SU-DHL-6 (cell line): ENCODE measurements at regions not wholly inside any gene's neighbourhood (a gene's known extent, or its start where the extent isn't known, plus 50 kb on each side); places are given as distances from the start of the nearest gene placed in this dataset.

Experiments
- H2AFZ ChIP-seq: fragments of 200-600 bp; sonication (generic); 2 replicates; pipeline ENCODE4 v1.6.1; 2014; ENCODE audit warnings: low read depth, mild to moderate bottlenecking, moderate library complexity, mixed read lengths, antibody characterized with exemption, low read length; ENCODE audit not compliant: severe bottlenecking
- H3F3A ChIP-seq: fragments of 200-600 bp; shearing (Covaris generic); 2 replicates; pipeline ENCODE4 v1.6.0; 2016; ENCODE audit warnings: antibody characterized with exemption, mild to moderate bottlenecking; ENCODE audit not compliant: insufficient read depth
- H3K27ac ChIP-seq: fragments of 200-600 bp; sonication (generic); 2 replicates; pipeline ENCODE4 v1.5.1; 2016; ENCODE audit warnings: low read depth, mild to moderate bottlenecking, low read length, moderate library complexity, mixed read lengths
- H3K27me3 ChIP-seq: fragments of 200-600 bp; sonication (generic), shearing (Covaris generic); 2 replicates; pipeline ENCODE4 v1.6.0; 2014; ENCODE audit warnings: mild to moderate bottlenecking, low read length
- H3K36me3 ChIP-seq: fragments of 200-600 bp; sonication (generic); 2 replicates; pipeline ENCODE4 v1.6.1; 2014; ENCODE audit warnings: mild to moderate bottlenecking, low read length, mixed read lengths
- H3K4me2 ChIP-seq: fragments of 300-600, 200-600 bp; shearing (Covaris generic), sonication (generic); 2 replicates; pipeline ENCODE4 v1.6.0; 2014; ENCODE audit warnings: low read length, low read depth, mild to moderate bottlenecking; ENCODE audit not compliant: poor library complexity, severe bottlenecking
- H3K4me3 ChIP-seq: fragments of 200-600 bp; sonication (generic); 2 replicates; pipeline ENCODE4 v1.5.1; 2014; ENCODE audit warnings: antibody characterized with exemption, low read length, mild to moderate bottlenecking, mixed read lengths; ENCODE audit not compliant: insufficient read depth, poor library complexity, severe bottlenecking
- H3K79me2 ChIP-seq: fragments of 200-600 bp; sonication (generic); 2 replicates; pipeline ENCODE4 v1.6.1; 2014; ENCODE audit warnings: mild to moderate bottlenecking, low read length, moderate library complexity; ENCODE audit not compliant: insufficient read depth
- H3K9ac ChIP-seq: fragments of 200-600 bp; sonication (generic); 2 replicates; pipeline ENCODE4 v1.7.0; 2014; ENCODE audit warnings: mild to moderate bottlenecking, low read length
- H3K9me2 ChIP-seq: fragments of 200-600 bp; sonication (generic); replicated peaks from 2 replicates; pipeline ENCODE4 v1.6.1; 2014; ENCODE audit warnings: low read length; ENCODE audit not compliant: insufficient read depth
- H3K9me3 ChIP-seq: fragments of 200-600 bp; sonication (generic); 2 replicates; pipeline ENCODE4 v1.6.1; 2014; ENCODE audit warnings: low read length, mixed read lengths; ENCODE audit not compliant: insufficient read depth
- H4K20me1 ChIP-seq: fragments of 200-600 bp; sonication (generic); 2 replicates; pipeline ENCODE4 v1.6.1; 2014; ENCODE audit warnings: low read depth, mild to moderate bottlenecking, antibody characterized with exemption, low read length, moderate library complexity, mixed read lengths
- CTCF ChIP-seq: fragments of 200-600 bp; sonication (generic); IDR thresholded peaks from one replicate; pipeline ENCODE4 v1.5.1; 2017; ENCODE audit warnings: antibody characterized with exemption, mild to moderate bottlenecking, low read length, moderate library complexity; ENCODE audit not compliant: insufficient read depth, poor library complexity, severe bottlenecking
- EZH2phosphoT487 ChIP-seq: fragments of 200-600 bp; sonication (generic), shearing (Covaris generic); conservative IDR thresholded peaks from 2 replicates; pipeline ENCODE4 v1.6.1; 2018; ENCODE audit warnings: mild to moderate bottlenecking, antibody characterized with exemption, low read length, moderate library complexity, mixed read lengths

- Histone ChIP-seq H4K20me1 (no peaks in the 10 kb centered on the region), H3K9ac (no peak overlapping the region), H3F3A (no peaks in the 10 kb centered on the region), H3K27ac (no peak overlapping the region), H3K27me3 (no peaks in the 10 kb centered on the region), H3K9me2 (no peaks in the 10 kb centered on the region), H3K4me3 (no peak overlapping the region), H3K36me3 (no peaks in the 10 kb centered on the region), H2AFZ (no peak overlapping the region), H3K9me3 (no peaks in the 10 kb centered on the region), H3K79me2 (no peaks in the 10 kb centered on the region), H3K4me2 (no peak overlapping the region)
- no peak for TF ChIP-seq CTCF
- TF ChIP-seq EZH2phosphoT487, result no peak
These were observed 112.2 kb downstream of the SKIDA1 start for GRCh38 chr10:21413268-21413667.

- Histone ChIP-seq H3K4me3 (no peak overlapping the region), H3K79me2 (no peaks in the 10 kb centered on the region), H3K9me3 (no peaks in the 10 kb centered on the region), H3K36me3 (no peaks in the 10 kb centered on the region), H2AFZ (no peak overlapping the region), H4K20me1 (no peaks in the 10 kb centered on the region), H3K27ac (no peak overlapping the region), H3K4me2 (no peak overlapping the region), H3K27me3 (no peaks in the 10 kb centered on the region), H3F3A (no peaks in the 10 kb centered on the region), H3K9ac (no peak overlapping the region), H3K9me2 (no peaks in the 10 kb centered on the region)
- no peak for TF ChIP-seq CTCF
- no peak for TF ChIP-seq EZH2phosphoT487
These were observed 118.8 kb downstream of the SKIDA1 start for GRCh38 chr10:21406595-21407193.

GRCh38 chr10:21405981-21406380, 119.5 kb downstream of the SKIDA1 start:
- H3K4me2 ChIP-seq, result no peak overlapping the region
- no peaks in the 10 kb centered on the region for H3K9me2 ChIP-seq
- no peaks in the 10 kb centered on the region for H3F3A ChIP-seq
- H3K9me3 ChIP-seq, result no peaks in the 10 kb centered on the region
- H3K36me3 ChIP-seq, result no peaks in the 10 kb centered on the region
- H3K9ac ChIP-seq, result no peak overlapping the region
- no peak overlapping the region for H3K27ac ChIP-seq
- TF ChIP-seq EZH2phosphoT487, result no peak
- no peak for TF ChIP-seq CTCF
- no peaks in the 10 kb centered on the region for H3K27me3 ChIP-seq
- H2AFZ ChIP-seq, result no peak overlapping the region
- no peaks in the 10 kb centered on the region for H3K79me2 ChIP-seq
- no peaks in the 10 kb centered on the region for H4K20me1 ChIP-seq
- no peak overlapping the region for H3K4me3 ChIP-seq
